ENCODE measurements at regions not wholly inside any gene's neighbourhood (a gene's known extent, or its start where the extent isn't known, plus 50 kb on each side); places are given as distances from the start of the nearest gene placed in this dataset.

- TF ChIP-seq, protein P1, sequence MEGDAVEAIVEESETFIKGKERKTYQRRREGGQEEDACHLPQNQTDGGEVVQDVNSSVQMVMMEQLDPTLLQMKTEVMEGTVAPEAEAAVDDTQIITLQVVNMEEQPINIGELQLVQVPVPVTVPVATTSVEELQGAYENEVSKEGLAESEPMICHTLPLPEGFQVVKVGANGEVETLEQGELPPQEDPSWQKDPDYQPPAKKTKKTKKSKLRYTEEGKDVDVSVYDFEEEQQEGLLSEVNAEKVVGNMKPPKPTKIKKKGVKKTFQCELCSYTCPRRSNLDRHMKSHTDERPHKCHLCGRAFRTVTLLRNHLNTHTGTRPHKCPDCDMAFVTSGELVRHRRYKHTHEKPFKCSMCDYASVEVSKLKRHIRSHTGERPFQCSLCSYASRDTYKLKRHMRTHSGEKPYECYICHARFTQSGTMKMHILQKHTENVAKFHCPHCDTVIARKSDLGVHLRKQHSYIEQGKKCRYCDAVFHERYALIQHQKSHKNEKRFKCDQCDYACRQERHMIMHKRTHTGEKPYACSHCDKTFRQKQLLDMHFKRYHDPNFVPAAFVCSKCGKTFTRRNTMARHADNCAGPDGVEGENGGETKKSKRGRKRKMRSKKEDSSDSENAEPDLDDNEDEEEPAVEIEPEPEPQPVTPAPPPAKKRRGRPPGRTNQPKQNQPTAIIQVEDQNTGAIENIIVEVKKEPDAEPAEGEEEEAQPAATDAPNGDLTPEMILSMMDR (IDR thresholded peaks at IDR 0.05): no peak
- no peak for TF ChIP-seq POLR2A (IDR thresholded peaks at IDR 0.05)
Observed at GRCh38 chr14:71521238-71522135, 410.7 kb upstream of the RGS6 start.

All from sigmoid colon (tissue), 3 donors.